ENCODE measurements at regions not wholly inside any gene's neighbourhood (a gene's known extent, or its start where the extent isn't known, plus 50 kb on each side); places are given as distances from the start of the nearest gene placed in this dataset.

DNA sequence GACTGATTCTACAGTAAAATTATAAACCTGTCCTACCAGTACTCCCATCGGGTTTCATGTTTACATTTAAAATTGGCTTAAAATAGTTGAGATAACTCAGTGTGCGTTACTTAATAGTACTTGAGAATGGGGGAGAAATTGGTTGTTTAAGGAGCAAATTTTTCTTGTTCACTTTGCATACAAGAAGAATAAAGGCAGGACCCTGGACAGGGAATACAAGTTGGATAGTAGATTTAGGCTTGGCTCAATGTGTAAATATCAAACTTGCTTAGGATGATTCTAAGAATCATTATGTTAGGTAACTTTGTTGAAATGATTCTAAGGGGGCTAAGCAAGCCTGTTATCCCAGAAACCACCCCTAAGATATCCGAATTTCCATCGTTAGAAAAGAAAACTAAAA, 448.4 kb upstream of the TLE4 start:
- TF ChIP-seq, protein P1, sequence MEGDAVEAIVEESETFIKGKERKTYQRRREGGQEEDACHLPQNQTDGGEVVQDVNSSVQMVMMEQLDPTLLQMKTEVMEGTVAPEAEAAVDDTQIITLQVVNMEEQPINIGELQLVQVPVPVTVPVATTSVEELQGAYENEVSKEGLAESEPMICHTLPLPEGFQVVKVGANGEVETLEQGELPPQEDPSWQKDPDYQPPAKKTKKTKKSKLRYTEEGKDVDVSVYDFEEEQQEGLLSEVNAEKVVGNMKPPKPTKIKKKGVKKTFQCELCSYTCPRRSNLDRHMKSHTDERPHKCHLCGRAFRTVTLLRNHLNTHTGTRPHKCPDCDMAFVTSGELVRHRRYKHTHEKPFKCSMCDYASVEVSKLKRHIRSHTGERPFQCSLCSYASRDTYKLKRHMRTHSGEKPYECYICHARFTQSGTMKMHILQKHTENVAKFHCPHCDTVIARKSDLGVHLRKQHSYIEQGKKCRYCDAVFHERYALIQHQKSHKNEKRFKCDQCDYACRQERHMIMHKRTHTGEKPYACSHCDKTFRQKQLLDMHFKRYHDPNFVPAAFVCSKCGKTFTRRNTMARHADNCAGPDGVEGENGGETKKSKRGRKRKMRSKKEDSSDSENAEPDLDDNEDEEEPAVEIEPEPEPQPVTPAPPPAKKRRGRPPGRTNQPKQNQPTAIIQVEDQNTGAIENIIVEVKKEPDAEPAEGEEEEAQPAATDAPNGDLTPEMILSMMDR (IDR thresholded peaks at IDR 0.05; ENCODE audit: low read depth, low read length), result no peak
- TF ChIP-seq EZH2phosphoT487 (IDR thresholded peaks at IDR 0.05; ENCODE audit: low read depth), result no peak
